Body of pancreas (tissue), 4 donors: ENCODE measurements at regions not wholly inside any gene's neighbourhood (a gene's known extent, or its start where the extent isn't known, plus 50 kb on each side); places are given as distances from the start of the nearest gene placed in this dataset.

ENCODE experiments used
- CTCF ChIP-seq, 7 experiments: fragments of 450-650 bp in 4 of 7; fragments of 200-600 bp in 3 of 7; sonication (generic) in 3 of 7; IDR thresholded peaks; one replicate each; pipeline ENCODE4 v1.5.1; 2016 to 2019; ENCODE audit warnings: antibody characterized with exemption in 7 of 7
- POLR2A ChIP-seq, 3 donors: fragments of 450-650 bp; IDR thresholded peaks; one replicate each; pipeline ENCODE4 v1.6.1; 2016; ENCODE audit warnings: antibody characterized with exemption in 3 of 3, mild to moderate bottlenecking in 2 of 3

DNA sequence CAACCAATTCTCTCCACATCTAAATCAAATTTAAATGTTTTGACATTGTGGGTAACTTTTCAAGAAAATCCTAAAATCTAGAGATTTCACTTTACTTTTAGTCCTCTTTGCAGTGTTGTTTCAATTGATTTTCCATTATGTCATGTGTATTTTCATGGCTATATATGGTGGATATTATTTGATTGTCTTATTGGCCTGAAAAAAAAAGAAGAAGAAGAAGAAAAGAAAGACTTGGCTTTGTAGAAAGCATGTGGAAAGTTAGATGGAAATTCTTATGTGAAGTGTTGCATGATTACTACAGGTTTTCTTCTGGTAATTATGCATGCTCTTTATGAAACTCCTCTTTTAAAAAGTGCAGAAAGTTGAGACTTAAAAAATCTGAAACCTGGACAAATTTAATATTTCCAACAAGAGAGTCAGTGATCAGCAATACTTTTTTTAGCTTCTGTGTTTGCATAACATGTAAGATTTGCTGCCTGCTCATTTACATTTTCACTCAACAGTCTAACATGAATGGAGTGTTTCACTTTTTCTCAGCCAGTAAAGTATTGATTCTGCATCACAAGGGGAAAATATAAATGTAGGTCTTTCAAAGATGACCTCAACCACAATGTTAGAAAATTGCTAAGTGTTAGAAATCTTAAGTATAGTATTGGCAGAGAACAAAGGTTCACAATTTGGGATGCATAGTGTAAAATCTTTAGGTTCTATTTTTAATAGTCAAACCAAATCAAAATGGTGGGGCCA lies 438.7 kb downstream of the BCKDHB start:
- TF ChIP-seq CTCF (IDR thresholded peaks at IDR 0.05) = no peak
- no peak for TF ChIP-seq POLR2A (IDR thresholded peaks at IDR 0.05)
